GM13977 (cell line): ENCODE measurements at regions not wholly inside any gene's neighbourhood (a gene's known extent, or its start where the extent isn't known, plus 50 kb on each side); places are given as distances from the start of the nearest gene placed in this dataset.
"Not testable (repeated sequence)": the region's sequence is repeated elsewhere in the genome, so short reads cannot be mapped to it uniquely, and the experiment has no call there.

Experiments used
- DNase-seq: peaks from one replicate; pipeline ENCODE4 v3.0.0; 2012; ENCODE audit warnings: low spot score
- in situ Hi-C: fragments of 300-500 bp; cut with MboI; formaldehyde crosslinking; loops from one replicate; pipeline ENCODE4 v1.12.0; 2022; ENCODE audit warnings: low sequenced_read_pairs, low pct_unique_long_range_greater_than_20kb, mixed read lengths, inconsistent platforms; ENCODE audit not compliant: unreplicated experiment
- TF ChIP-seq, protein P1 (sequence below): IDR thresholded peaks from 2 replicates; pipeline ENCODE4 v1.5.1; 2012; ENCODE audit warnings: mild to moderate bottlenecking, control low read depth; ENCODE audit not compliant: insufficient read depth; ENCODE audit errors: extremely low read depth, missing control alignments

GRCh38 chr13:21297447-21297846 lies 121.0 kb downstream of the MRPL57 start:
- in situ Hi-C loops, result loop anchor here (10.0 to 25.0 kb wide), 2 partner anchors 177 to 360 kb away; no protein-coding TSS in a partner anchor
- TF ChIP-seq, protein P1, sequence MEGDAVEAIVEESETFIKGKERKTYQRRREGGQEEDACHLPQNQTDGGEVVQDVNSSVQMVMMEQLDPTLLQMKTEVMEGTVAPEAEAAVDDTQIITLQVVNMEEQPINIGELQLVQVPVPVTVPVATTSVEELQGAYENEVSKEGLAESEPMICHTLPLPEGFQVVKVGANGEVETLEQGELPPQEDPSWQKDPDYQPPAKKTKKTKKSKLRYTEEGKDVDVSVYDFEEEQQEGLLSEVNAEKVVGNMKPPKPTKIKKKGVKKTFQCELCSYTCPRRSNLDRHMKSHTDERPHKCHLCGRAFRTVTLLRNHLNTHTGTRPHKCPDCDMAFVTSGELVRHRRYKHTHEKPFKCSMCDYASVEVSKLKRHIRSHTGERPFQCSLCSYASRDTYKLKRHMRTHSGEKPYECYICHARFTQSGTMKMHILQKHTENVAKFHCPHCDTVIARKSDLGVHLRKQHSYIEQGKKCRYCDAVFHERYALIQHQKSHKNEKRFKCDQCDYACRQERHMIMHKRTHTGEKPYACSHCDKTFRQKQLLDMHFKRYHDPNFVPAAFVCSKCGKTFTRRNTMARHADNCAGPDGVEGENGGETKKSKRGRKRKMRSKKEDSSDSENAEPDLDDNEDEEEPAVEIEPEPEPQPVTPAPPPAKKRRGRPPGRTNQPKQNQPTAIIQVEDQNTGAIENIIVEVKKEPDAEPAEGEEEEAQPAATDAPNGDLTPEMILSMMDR, result no peak
- DNase-seq, result no peak

- peak; percentile 94 for DNase-seq
- in situ Hi-C loops, result loop anchor here (10.0 to 25.0 kb wide), 2 partner anchors 177 to 361 kb away; no protein-coding TSS in a partner anchor
- TF ChIP-seq, protein P1, result peak; percentile 98
These were observed 121.7 kb downstream of the MRPL57 start for GRCh38 chr13:21297914-21298831.

DNA sequence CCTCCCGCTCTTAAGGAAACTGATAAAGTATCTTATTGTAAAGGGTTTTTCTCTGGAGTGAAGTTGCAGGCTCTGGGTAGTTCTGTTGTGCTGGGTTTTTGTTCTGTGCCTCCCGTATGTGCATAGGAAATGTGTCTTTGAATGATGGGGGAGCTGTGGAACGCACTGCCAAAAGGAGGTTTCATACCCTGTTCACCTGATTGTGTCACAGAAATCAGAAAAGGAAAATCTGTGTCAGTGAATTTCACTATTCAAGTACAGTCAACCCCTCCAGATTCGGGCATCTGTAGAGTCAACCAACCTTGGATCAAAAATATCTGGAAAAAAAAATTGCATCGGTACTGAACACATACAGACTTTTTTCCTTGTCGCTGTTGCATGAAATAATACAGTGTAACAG lies 127.8 kb downstream of the MRPL57 start:
- in situ Hi-C loops, result no loop called here
- TF ChIP-seq, protein P1, result no peak
- no peak for DNase-seq

DNA sequence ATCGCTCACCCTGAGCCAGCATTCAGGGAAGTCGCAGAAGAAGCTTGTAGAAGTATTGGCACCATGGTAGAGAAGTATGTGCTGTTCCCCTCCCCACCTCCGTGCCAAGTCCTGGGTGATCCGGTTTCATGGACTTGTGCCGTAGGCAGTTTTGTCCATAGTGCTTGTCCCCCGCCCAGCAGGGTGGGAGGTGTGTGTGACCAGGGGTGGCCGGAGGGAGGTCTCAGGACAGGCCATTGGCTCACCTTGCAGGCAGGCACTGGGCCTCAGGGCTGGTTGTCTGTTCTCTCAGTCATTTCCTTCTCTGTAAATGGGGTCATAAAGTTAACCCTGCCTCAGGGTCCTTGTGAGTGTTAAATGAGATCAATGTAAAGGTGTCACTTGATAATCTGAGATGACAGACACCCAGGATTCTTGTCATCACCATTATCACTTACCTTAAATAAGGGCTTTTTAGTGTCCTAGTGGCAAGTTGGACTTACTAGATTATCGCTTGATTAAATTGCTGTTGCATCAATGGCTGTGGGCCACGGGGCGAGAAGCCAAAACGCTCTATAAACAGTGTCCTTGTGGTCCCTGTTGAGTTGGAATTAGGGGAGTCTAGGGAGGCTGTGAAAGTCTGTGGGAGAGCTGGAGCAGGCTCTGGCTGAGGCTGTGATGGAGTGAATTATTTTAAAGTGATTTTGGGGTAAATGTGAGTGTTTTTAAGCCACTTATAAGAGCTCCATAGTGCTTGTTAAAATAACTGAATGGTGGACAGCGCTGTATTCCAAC lies 130.0 kb downstream of the MRPL57 start:
- DNase-seq, in situ Hi-C loops: not testable (repeated sequence)

- DNase-seq, in situ Hi-C loops: not testable (repeated sequence)
These were observed 130.7 kb downstream of the MRPL57 start for GRCh38 chr13:21307158-21307557.

GRCh38 chr13:21308906-21309305 lies 132.4 kb downstream of the MRPL57 start:
- TF ChIP-seq, protein P1, result no peak
- in situ Hi-C loops, result no loop called here
- no peak for DNase-seq

DNA sequence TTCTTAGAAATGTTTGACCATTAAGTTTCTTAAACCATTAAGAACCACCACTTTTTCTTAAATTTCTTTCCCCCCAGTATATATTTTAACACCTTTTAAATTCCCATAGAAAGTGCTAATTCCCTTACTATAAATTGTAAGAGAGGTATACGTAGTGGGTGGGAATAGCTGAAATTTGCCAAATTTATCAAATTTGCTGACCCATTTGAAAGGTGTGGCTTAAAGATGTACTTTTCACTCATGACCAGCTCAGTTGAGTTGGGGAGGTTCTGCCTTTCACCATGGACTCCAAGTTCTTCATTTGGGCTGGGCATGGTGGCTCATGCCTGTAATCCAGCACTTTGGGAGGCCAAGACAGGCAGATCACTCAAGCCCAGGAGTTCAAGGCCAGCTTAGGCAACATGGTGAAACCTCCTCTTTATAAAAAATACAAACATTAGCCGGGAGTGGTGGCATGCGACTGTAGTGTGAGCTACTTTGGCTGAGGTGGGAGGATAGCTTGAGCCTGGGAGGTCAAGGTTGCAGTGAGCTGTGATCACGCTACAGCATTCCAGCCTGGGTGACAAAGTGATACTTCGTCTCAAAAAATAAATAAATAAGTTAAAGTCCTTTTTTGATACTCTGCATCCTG lies 133.2 kb downstream of the MRPL57 start:
- in situ Hi-C loops, result no loop called here
- TF ChIP-seq, protein P1, result no peak

More for the DNA sequence above, 133.2 kb downstream of the MRPL57 start:
- no peak for DNase-seq
